WTC11 (cell line): ENCODE measurements at regions not wholly inside any gene's neighbourhood (a gene's known extent, or its start where the extent isn't known, plus 50 kb on each side); places are given as distances from the start of the nearest gene placed in this dataset.

Experiments used
- ATAC-seq: fragments of 200-7000 bp; cut with Tn5 transposase; 2 replicates; pipeline ENCODE4 v1.10.0; 2021; ENCODE audit warnings: mild to moderate bottlenecking, moderate library complexity
- CTCF ChIA-PET: fragments of 300-600 bp; sonication (Branson Sonifier 250); formaldehyde crosslinking; loops from one replicate; lab custom pipeline; 2021; ENCODE audit warnings: antibody characterized with exemption; lab: Charles Lee
- POLR2A ChIA-PET: fragments of 350-600 bp; sonication (Branson Sonifier 250); formaldehyde crosslinking; loops from one replicate; lab custom pipeline; 2021; ENCODE audit warnings: antibody characterized with exemption; lab: Charles Lee
- DNase-seq: peaks from one replicate; pipeline ENCODE4 v3.0.0; 2021; ENCODE audit warnings: low spot score
- H3K27ac Mint-ChIP-seq: 2 replicates; pipeline ENCODE4 v1.8.0; 2021; ENCODE audit warnings: mixed read lengths
- H3K27me3 Mint-ChIP-seq: 2 replicates; pipeline ENCODE4 v1.8.0; 2021; ENCODE audit warnings: low read depth, mild to moderate bottlenecking, moderate library complexity, mixed read lengths
- H3K36me3 Mint-ChIP-seq: 2 replicates; pipeline ENCODE4 v1.8.0; 2021; ENCODE audit warnings: mixed read lengths
- H3K4me1 Mint-ChIP-seq: 2 replicates; pipeline ENCODE4 v1.8.0; 2022; ENCODE audit warnings: mixed read lengths
- H3K4me3 Mint-ChIP-seq: 2 replicates; pipeline ENCODE4 v1.8.0; 2021; ENCODE audit warnings: mild to moderate bottlenecking, moderate library complexity, mixed read lengths
- H3K9me3 Mint-ChIP-seq: 2 replicates; pipeline ENCODE4 v1.8.0; 2021; ENCODE audit warnings: mixed read lengths
- AR ChIP-seq: fragments of 250-450 bp; sonication (Bioruptor Pico); IDR thresholded peaks from 2 replicates; pipeline ENCODE4 v1.9.0; 2021; ENCODE audit warnings: mild to moderate bottlenecking
- ATF6 ChIP-seq: sonication (generic); formaldehyde crosslinking; IDR thresholded peaks from 2 replicates; pipeline ENCODE4 v1.8.1; 2023; ENCODE audit warnings: mild to moderate bottlenecking, missing genetic modification reagents
- CBFB ChIP-seq: sonication (generic); formaldehyde crosslinking; IDR thresholded peaks from 2 replicates; pipeline ENCODE4 v1.8.1; 2022; ENCODE audit warnings: mild to moderate bottlenecking, low read depth, missing genetic modification reagents
- CREB1 ChIP-seq: sonication (generic); formaldehyde crosslinking; IDR thresholded peaks from 2 replicates; pipeline ENCODE4 v1.8.0; 2023; ENCODE audit warnings: mild to moderate bottlenecking, missing genetic modification reagents
- CREM ChIP-seq: sonication (generic); formaldehyde crosslinking; IDR thresholded peaks from 2 replicates; pipeline ENCODE4 v1.8.1; 2022; ENCODE audit warnings: mild to moderate bottlenecking, missing genetic modification reagents, moderate library complexity
- E2F5 ChIP-seq: sonication (generic); formaldehyde crosslinking; IDR thresholded peaks from 2 replicates; pipeline ENCODE4 v1.8.1; 2022; ENCODE audit warnings: mild to moderate bottlenecking, moderate library complexity, missing genetic modification reagents
- ESRRA ChIP-seq: sonication (generic); formaldehyde crosslinking; IDR thresholded peaks from 2 replicates; pipeline ENCODE4 v1.8.1; 2022; ENCODE audit warnings: mild to moderate bottlenecking, missing genetic modification reagents, borderline replicate concordance
- JAZF1 ChIP-seq: fragments of 250-450 bp; sonication (Bioruptor Pico); IDR thresholded peaks from 2 replicates; pipeline ENCODE4 v1.9.0; 2021; ENCODE audit warnings: moderate library complexity, mild to moderate bottlenecking, inconsistent platforms
- MXD4 ChIP-seq: fragments of 250-450 bp; sonication (Bioruptor Pico); IDR thresholded peaks from 2 replicates; pipeline ENCODE4 v1.8.0; 2021; ENCODE audit warnings: mild to moderate bottlenecking, moderate library complexity, borderline replicate concordance
- MYBL2 ChIP-seq: sonication (generic); formaldehyde crosslinking; IDR thresholded peaks from 2 replicates; pipeline ENCODE4 v1.8.1; 2023; ENCODE audit warnings: mild to moderate bottlenecking, moderate library complexity, missing genetic modification reagents
- NR2C2 ChIP-seq: sonication (generic); formaldehyde crosslinking; IDR thresholded peaks from 2 replicates; pipeline ENCODE4 v1.8.0; 2022; ENCODE audit warnings: mild to moderate bottlenecking, missing genetic modification reagents
- OVOL2 ChIP-seq: fragments of 250-450 bp; sonication (Bioruptor Pico); IDR thresholded peaks from 2 replicates; pipeline ENCODE4 v1.9.0; 2021; ENCODE audit warnings: mild to moderate bottlenecking, borderline replicate concordance
- RORB ChIP-seq: fragments of 250-450 bp; sonication (Bioruptor Pico); IDR thresholded peaks from 2 replicates; pipeline ENCODE4 v1.9.0; 2021; ENCODE audit warnings: mild to moderate bottlenecking
- USF1 ChIP-seq: sonication (generic); formaldehyde crosslinking; IDR thresholded peaks from 2 replicates; pipeline ENCODE4 v1.8.0; 2022; ENCODE audit warnings: mild to moderate bottlenecking, missing genetic modification reagents
- USF2 ChIP-seq: sonication (generic); formaldehyde crosslinking; IDR thresholded peaks from 2 replicates; pipeline ENCODE4 v1.8.1; 2023; ENCODE audit warnings: mild to moderate bottlenecking, missing genetic modification reagents, moderate library complexity
- ZNF121 ChIP-seq: sonication (generic); formaldehyde crosslinking; IDR thresholded peaks from 2 replicates; pipeline ENCODE4 v1.8.0; 2023; ENCODE audit warnings: missing genetic modification reagents
- ZNF219 ChIP-seq: sonication (generic); formaldehyde crosslinking; IDR thresholded peaks from 2 replicates; pipeline ENCODE4 v1.8.0; 2023; ENCODE audit warnings: missing genetic modification reagents, mild to moderate bottlenecking, borderline replicate concordance
- ZNF416 ChIP-seq: fragments of 250-450 bp; sonication (Bioruptor Pico); IDR thresholded peaks from 2 replicates; pipeline ENCODE4 v1.9.0; 2021; ENCODE audit warnings: mild to moderate bottlenecking, inconsistent platforms
- ZNF671 ChIP-seq: fragments of 250-450 bp; sonication (Bioruptor Pico); IDR thresholded peaks from 2 replicates; pipeline ENCODE4 v1.8.0; 2021; ENCODE audit warnings: mild to moderate bottlenecking
- TF ChIP-seq, protein P1 (sequence below): fragments of 250-450 bp; sonication (Bioruptor Pico); conservative IDR thresholded peaks from 2 replicates; pipeline ENCODE4 v1.9.0; 2021; ENCODE audit warnings: mild to moderate bottlenecking
- TF ChIP-seq, protein P2 (sequence below): sonication (generic); formaldehyde crosslinking; IDR thresholded peaks from 2 replicates; pipeline ENCODE4 v1.8.0; 2022; ENCODE audit warnings: mild to moderate bottlenecking, missing genetic modification reagents

GRCh38 chr4:43402393-43402792, 509.9 kb downstream of the GRXCR1 start:
- DNase-seq: no peak
- no peak for ATAC-seq
- no peak overlapping the region for H3K4me3 Mint-ChIP-seq
- H3K27ac Mint-ChIP-seq: no peak overlapping the region
- H3K36me3 Mint-ChIP-seq: peaks cover 20% of the 10 kb centered on the region
- no peak for TF ChIP-seq MYBL2 (CRISPR knock-in tag)
- no peak for TF ChIP-seq USF2 (CRISPR knock-in tag)
- TF ChIP-seq E2F5 (CRISPR knock-in tag): no peak
- TF ChIP-seq CREB1 (CRISPR knock-in tag): no peak
- no peak for TF ChIP-seq USF1 (CRISPR knock-in tag)
- no peak for TF ChIP-seq ESRRA (CRISPR knock-in tag)
- no peak for TF ChIP-seq ZNF121 (CRISPR knock-in tag)
- no peak for TF ChIP-seq CBFB (CRISPR knock-in tag)
- TF ChIP-seq ZNF219 (CRISPR knock-in tag): no peak
- POLR2A ChIA-PET: no interaction called here
- peaks cover 32% of the 10 kb centered on the region for H3K9me3 Mint-ChIP-seq
- no peaks in the 10 kb centered on the region for H3K27me3 Mint-ChIP-seq
- no peaks in the 10 kb centered on the region for H3K4me1 Mint-ChIP-seq
- CTCF ChIA-PET: no interaction called here

GRCh38 chr4:43410636-43411035, 518.1 kb downstream of the GRXCR1 start:
- peaks cover 23% of the 10 kb centered on the region for H3K36me3 Mint-ChIP-seq
- ATAC-seq: no peak
- POLR2A ChIA-PET: no interaction called here
- H3K9me3 Mint-ChIP-seq: peaks cover 71% of the 10 kb centered on the region
- H3K4me1 Mint-ChIP-seq: no peaks in the 10 kb centered on the region
- no peaks in the 10 kb centered on the region for H3K27me3 Mint-ChIP-seq
- DNase-seq: no peak
- TF ChIP-seq USF1 (CRISPR knock-in tag) (no peak), OVOL2 (CRISPR knock-in tag) (no peak), ATF6 (no peak), ZNF671 (no peak), ZNF416 (CRISPR knock-in tag) (no peak), USF2 (CRISPR knock-in tag) (no peak), CREM (CRISPR knock-in tag) (no peak), JAZF1 (CRISPR knock-in tag) (no peak), MXD4 (CRISPR knock-in tag) (no peak), ZNF121 (CRISPR knock-in tag) (no peak), AR (CRISPR knock-in tag) (no peak), RORB (CRISPR knock-in tag) (no peak), NR2C2 (CRISPR knock-in tag) (no peak)
- TF ChIP-seq, protein P1, sequence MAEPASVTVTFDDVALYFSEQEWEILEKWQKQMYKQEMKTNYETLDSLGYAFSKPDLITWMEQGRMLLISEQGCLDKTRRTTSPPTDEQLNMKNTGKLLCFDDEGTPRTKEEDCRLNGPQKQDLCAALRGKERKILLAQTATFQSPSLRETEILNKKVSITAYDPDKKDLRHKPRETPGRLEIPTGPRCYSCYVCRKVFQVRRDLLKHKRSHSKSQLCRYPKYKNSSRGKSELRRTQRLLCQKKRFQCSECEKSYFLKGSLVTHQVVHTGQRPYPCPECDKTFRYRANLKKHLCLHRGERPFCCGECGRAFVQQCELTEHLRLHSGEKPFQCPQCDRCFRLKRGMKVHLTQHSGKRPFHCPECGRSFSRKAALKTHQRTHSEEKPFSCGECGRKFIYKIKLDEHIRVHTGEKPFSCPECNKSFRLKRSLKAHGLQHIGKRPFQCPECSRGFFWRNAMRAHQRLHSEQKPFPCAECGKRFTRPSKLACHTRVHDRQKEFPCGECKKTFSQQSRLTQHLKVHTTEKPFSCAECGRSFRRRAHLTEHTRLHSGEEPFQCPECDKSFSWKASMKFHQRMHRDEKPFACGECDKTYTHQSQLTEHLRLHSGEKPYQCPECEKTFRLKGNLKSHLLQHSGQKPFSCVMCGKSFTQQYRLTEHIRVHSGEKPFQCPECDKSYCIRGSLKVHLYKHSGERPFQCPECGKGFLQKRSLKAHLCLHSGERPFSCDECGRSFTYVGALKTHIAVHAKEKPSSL (CRISPR knock-in tag): no peak
- TF ChIP-seq, protein P2, sequence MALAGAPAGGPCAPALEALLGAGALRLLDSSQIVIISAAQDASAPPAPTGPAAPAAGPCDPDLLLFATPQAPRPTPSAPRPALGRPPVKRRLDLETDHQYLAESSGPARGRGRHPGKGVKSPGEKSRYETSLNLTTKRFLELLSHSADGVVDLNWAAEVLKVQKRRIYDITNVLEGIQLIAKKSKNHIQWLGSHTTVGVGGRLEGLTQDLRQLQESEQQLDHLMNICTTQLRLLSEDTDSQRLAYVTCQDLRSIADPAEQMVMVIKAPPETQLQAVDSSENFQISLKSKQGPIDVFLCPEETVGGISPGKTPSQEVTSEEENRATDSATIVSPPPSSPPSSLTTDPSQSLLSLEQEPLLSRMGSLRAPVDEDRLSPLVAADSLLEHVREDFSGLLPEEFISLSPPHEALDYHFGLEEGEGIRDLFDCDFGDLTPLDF (CRISPR knock-in tag): no peak
- H3K4me3 Mint-ChIP-seq: no peak overlapping the region
- H3K27ac Mint-ChIP-seq: no peak overlapping the region
- CTCF ChIA-PET: no interaction called here
